DMS114 treated with DMSO at 0.1 percent for 48 hours (cell line): ENCODE measurements at regions not wholly inside any gene's neighbourhood (a gene's known extent, or its start where the extent isn't known, plus 50 kb on each side); places are given as distances from the start of the nearest gene placed in this dataset.

Experiments used
- DNase-seq: peaks from one replicate; lab custom pipeline; 2025; ENCODE audit not compliant: unreplicated experiment; lab: John Stamatoyannopoulos, UW

DNA sequence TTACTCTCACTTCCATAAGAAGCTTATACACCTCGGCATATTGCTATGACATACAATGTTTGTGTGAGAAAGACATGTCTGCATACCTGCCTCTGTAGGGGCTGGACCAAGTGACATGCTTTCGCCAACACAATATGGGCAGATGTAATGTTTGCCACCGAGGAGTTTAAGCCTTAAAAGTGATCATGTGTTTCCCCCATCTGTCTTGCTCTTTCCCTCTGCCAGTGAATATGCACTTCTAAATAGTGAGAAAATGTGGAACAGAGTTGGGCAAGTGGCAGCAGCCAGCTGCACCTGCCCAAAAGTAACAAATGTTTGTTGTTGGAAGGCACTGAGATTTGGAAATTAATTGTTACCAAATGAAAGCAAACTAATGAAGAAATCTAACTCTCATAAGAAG lies 274.8 kb upstream of the BTBD3 start:
- DNase-seq, result no peak

- no peak for DNase-seq
Observed at GRCh38 chr20:11646359-11646758, 271.3 kb upstream of the BTBD3 start.

- DNase-seq, result no peak
Observed at GRCh38 chr20:11650566-11650965, 267.1 kb upstream of the BTBD3 start.

DNA sequence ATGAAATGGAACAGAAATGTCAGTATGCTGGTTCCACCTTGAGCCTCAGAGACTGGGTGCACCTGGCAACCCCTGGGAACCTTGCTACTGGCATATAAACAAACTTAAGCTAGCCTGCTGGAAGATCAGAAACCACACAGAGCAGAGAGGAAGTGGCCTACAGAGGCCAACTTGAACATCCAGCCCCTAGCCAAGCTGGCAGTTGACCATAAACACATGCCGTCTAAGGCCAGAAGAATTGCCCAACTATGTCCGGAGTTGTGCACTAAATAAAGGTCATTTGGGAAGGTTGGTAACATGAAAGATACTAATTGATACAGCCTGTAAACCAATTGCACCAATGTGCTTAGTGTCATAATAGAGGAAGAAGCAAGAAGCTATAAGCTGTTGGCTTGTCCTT lies 266.6 kb upstream of the BTBD3 start:
- no peak for DNase-seq

- no peak for DNase-seq
Observed at GRCh38 chr20:11651647-11652046, 266.0 kb upstream of the BTBD3 start.

DNA sequence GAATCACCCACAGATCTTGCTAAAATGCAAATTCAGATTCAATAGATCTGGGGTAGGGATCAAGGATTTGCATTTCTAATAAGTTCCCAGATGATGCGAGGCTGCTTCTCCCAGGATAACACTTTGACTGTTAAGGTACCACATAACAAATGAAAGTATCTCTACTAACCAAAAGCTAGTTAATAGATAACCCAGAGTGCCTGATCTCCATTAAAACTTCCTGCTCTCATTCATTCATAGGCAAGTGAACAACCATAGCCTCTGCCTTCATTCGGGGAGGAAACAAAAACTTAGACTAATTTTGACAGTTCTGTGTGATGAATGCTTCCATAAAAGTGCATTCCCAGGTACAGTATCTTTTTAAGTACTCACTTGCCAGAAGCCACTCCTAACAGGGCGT lies 265.6 kb upstream of the BTBD3 start:
- no peak for DNase-seq

DNA sequence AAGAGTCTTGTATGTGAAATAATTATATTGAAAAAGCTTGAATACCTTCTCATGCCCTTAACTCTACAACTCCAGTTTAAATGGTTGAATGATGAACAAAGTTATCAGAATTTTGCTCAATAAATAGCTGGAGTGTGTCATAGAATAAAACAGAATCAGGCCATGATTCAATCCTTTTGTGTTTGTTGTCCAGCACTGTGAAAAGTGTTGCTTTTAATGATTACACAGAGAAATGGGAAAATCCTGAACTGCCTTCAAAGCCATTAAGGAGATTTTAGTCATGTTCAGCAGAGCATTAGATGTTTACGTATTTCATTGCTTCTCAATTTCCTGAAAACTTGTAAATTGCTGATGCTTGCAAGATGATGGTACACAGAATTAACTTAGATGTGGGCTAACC lies 262.9 kb upstream of the BTBD3 start:
- no peak for DNase-seq

DNA sequence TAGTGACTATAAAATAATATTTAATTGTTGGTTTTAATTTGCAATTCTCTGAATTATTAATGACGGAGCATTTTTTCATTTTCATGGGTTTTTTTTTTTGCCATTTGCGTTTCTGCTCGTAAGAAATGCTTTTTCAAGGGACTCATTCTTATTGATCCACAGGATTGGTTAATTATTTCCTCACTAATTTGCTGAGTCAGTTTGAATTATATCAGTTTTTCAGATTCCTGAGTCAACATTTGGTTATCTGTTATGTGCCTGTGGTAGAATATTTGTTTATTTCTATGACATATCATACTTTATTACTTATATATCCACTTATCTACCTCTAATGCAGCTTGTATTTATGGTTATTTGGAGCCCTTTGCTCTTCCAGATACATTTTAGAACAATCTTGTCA lies 257.0 kb upstream of the BTBD3 start:
- DNase-seq, result no peak

- no peak for DNase-seq
Observed at GRCh38 chr20:11671015-11671511, 246.6 kb upstream of the BTBD3 start.

- DNase-seq, result no peak
Observed at GRCh38 chr20:11672959-11673358, 244.7 kb upstream of the BTBD3 start.

DNA sequence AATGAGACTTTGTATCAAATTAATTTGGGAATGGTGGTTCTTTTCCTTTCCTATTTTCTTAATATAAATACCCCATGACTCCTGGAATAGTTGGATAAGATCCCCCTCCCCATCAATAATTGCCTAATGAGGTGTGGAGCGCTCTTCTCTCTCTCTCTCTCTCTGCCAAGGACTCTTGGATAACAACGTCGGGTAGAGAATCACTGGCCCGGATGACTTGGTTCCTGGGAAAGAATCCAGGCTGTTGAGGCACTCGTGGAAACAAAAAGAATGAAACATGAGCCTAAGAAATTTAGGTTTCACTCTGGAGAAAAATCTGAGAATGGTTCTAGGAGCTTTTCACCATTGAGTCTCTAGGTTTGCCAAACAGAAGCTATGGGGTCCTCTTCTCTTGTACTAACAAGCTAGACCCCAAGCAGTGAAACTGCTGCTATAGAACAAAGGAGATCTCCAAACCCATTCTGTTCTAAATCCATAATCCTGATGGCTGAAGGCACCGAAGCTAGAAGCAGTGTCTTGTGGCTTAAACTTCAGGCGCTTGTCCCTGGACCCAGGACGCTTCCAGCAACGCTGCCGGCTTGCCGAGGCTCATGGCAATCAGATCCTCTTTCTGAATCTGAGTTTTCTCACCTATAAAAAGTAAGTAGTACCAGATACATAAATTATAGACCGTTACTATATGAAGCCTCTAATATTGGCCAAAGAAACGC lies 241.6 kb upstream of the BTBD3 start:
- no peak for DNase-seq

DNA sequence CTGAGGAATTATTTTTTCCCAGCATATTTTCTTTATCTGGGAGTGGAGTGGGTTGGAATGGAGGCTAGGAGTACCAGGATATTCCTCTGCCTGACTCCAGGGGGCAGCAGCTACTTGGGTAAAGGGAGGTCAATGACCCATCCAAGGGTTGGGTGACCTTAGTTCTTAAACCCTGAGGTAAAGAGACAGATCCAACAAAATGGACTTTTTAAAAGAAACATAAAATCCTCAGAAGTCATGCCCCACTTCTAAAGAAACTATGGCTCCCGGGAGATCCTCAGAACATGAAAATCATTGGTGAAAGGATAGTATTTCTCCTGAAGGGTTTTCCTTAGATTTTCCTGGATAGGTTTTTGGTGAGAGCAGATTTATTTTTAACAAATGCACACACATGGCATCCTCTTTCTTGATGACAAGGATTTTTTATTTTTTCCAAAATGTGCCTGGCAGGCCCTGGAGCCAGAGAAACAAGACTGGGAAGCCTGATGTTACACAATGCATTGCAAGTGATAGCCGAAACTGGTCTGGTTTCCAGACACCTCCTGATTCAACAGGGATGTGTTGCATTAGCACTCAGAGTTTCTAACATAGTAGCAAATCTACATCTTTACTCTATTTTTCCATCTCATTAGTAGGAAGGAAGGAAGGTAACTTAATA lies 240.9 kb upstream of the BTBD3 start:
- no peak for DNase-seq

- DNase-seq, result no peak
Observed at GRCh38 chr20:11677428-11677827, 240.3 kb upstream of the BTBD3 start.

GRCh38 chr20:11677836-11678235 lies 239.9 kb upstream of the BTBD3 start:
- DNase-seq, result no peak

- DNase-seq, result no peak
Observed at GRCh38 chr20:11682285-11682684, 235.4 kb upstream of the BTBD3 start.

- no peak for DNase-seq
Observed at GRCh38 chr20:11686195-11686594, 231.5 kb upstream of the BTBD3 start.

GRCh38 chr20:11686820-11687543 lies 230.7 kb upstream of the BTBD3 start:
- DNase-seq, result no peak

DNA sequence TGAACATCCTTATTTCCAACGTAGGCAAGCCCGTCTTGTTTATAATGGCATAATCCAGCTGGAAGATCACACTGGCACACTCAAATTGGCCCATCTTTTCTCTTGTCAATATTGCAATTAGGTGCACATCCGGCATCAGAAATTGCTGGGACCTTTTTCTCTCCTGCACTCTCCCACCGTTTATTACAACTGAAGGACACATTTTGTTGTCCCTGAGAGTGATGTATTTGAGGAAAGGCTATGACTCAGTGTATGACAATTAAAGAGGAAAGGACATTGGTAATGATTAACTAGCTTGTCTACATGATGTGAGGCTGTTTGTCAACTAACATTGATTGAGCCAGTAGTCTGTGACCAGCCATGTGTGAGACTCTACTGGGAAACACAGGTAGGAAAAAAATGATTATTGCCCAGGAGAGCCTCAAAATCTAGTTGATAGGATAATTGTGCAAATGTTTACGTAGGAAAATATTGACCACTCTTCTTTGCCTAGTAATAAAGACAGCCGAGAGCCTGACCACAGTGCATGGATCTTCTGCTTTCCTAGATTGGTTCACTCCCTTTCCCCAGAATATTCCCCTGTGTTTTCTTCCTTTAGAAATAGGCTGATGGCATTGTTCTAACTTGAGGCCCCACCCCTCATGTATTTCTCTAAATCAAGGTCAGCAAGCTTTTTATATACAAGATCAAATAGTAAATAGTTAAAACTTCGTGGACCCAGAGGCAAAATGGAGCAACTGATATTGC lies 230.0 kb upstream of the BTBD3 start:
- DNase-seq, result no peak

DNA sequence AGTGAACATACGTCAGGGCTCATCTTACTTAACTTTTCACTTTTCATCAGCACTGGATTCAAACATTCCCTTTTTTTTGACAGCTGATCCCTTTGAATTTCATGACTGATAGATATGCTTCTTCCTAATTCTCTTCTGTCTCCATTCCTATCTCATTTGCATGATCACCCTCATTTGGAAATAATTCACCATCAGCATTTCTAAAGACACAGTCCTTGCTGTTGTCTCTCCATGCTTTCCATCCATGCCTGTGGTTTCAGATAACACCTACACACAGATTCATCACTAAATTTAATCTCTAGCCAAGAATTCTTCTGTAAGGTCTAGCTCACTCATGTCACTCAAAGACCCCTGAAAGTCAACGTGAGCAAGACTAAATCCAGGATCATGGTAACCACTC lies 228.4 kb upstream of the BTBD3 start:
- DNase-seq, result no peak

- no peak for DNase-seq
Observed at GRCh38 chr20:11691766-11692165, 225.9 kb upstream of the BTBD3 start.

- DNase-seq, result no peak
Observed at GRCh38 chr20:11692567-11692966, 225.1 kb upstream of the BTBD3 start.
